Gastroesophageal sphincter (tissue), 4 donors: ENCODE measurements at regions not wholly inside any gene's neighbourhood (a gene's known extent, or its start where the extent isn't known, plus 50 kb on each side); places are given as distances from the start of the nearest gene placed in this dataset.
"Not testable (repeated sequence)": the region's sequence is repeated elsewhere in the genome, so short reads cannot be mapped to it uniquely, and the experiment has no call there.

Experiments
- ATAC-seq: fragments of 150-250 bp; one replicate; pipeline ENCODE4 v1.9.1; 2016; ENCODE audit warnings: mild to moderate bottlenecking, moderate library complexity
- H3K27ac ChIP-seq, 4 donors: fragments of 200-600 bp; sonication (generic) in 3 of 4; 1 replicate in 3 of 4; 2 replicates in 1 of 4; pipeline ENCODE4 v1.5.1; 2016 to 2019
- H3K27me3 ChIP-seq: fragments of 200-600 bp; sonication (generic); one replicate; pipeline ENCODE4 v1.5.1; 2019
- H3K36me3 ChIP-seq, 2 donors: fragments of 200-600 bp; sonication (generic); one replicate each; pipeline ENCODE4 v1.5.1; 2019; ENCODE audit warnings: control low read depth in 1 of 2
- H3K4me1 ChIP-seq, 3 donors: fragments of 200-600 bp; sonication (generic); 1 replicate in 2 of 3; 2 replicates in 1 of 3; pipeline ENCODE4 v1.5.1; 2016 to 2019; ENCODE audit warnings: control low read depth in 2 of 3
- H3K4me3 ChIP-seq, 2 donors: fragments of 200-600 bp; sonication (generic); one replicate each; pipeline ENCODE4 v1.5.1; 2019; ENCODE audit warnings: mild to moderate bottlenecking in 1 of 2, moderate library complexity in 1 of 2
- H3K9me3 ChIP-seq, 3 donors: fragments of 200-600 bp; sonication (generic); one replicate each; pipeline ENCODE4 v1.5.1; 2017 to 2019; ENCODE audit warnings: control low read depth in 2 of 3
- EP300 ChIP-seq: sonication (generic); formaldehyde crosslinking; IDR thresholded peaks from one replicate; pipeline ENCODE4 v1.6.1; 2017; ENCODE audit warnings: antibody characterized with exemption, mild to moderate bottlenecking
- POLR2A ChIP-seq, 2 donors: fragments of 450-650 bp; IDR thresholded peaks; one replicate each; pipeline ENCODE4 v1.6.1; 2017; ENCODE audit warnings: antibody characterized with exemption in 2 of 2, mild to moderate bottlenecking in 2 of 2, moderate library complexity in 1 of 2
- POLR2AphosphoS5 ChIP-seq: sonication (generic); formaldehyde crosslinking; IDR thresholded peaks from one replicate; pipeline ENCODE4 v1.6.1; 2017; ENCODE audit warnings: antibody characterized with exemption
- WGBS, 2 donors: methylation state at CpG; one replicate each; pipeline ENCODE4 v1.1.5; 2018; ENCODE audit warnings: low coverage in 1 of 2; 5-methylcytosine and 5-hydroxymethylcytosine counted together
- TF ChIP-seq, protein P1 (sequence below), 4 experiments: fragments of 200-600 bp in 2 of 4; fragments of 450-650 bp in 2 of 4; sonication (generic) in 1 of 4; IDR thresholded peaks; one replicate each; pipeline ENCODE4 v1.5.1; 2017 to 2019; ENCODE audit warnings: antibody characterized with exemption in 4 of 4, mild to moderate bottlenecking in 2 of 4, moderate library complexity in 2 of 4

DNA sequence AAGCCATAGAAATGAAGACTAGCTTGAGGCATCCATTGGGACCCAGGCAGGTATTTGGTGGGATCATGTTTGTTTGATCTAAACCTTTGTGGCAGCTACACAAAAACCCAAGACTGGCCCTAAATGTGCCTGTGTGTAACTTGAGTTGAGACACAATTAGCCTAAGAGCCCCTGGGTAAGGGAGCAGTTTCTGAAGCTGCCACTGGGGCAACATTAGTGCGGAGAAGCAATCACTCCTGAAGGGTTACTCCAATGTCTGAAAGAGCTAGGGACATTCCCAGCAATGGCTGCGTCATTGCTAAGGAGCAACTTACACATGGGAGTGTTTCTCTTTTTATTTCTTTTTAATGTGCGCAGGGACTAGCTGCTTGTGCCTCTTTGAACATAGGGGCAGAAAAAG lies 67.9 kb upstream of the EEF1E1 start:
- Histone ChIP-seq H3K4me3 (no peak overlapping the region), H3K36me3 (no peaks in the 10 kb centered on the region), H3K27ac (no peak overlapping the region), H3K4me1 (no peaks in the 10 kb centered on the region), H3K9me3 (no peaks in the 10 kb centered on the region), H3K27me3 (peaks cover 4% of the 10 kb centered on the region)
- TF ChIP-seq POLR2AphosphoS5, result no peak
- TF ChIP-seq, protein P1, sequence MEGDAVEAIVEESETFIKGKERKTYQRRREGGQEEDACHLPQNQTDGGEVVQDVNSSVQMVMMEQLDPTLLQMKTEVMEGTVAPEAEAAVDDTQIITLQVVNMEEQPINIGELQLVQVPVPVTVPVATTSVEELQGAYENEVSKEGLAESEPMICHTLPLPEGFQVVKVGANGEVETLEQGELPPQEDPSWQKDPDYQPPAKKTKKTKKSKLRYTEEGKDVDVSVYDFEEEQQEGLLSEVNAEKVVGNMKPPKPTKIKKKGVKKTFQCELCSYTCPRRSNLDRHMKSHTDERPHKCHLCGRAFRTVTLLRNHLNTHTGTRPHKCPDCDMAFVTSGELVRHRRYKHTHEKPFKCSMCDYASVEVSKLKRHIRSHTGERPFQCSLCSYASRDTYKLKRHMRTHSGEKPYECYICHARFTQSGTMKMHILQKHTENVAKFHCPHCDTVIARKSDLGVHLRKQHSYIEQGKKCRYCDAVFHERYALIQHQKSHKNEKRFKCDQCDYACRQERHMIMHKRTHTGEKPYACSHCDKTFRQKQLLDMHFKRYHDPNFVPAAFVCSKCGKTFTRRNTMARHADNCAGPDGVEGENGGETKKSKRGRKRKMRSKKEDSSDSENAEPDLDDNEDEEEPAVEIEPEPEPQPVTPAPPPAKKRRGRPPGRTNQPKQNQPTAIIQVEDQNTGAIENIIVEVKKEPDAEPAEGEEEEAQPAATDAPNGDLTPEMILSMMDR (IDR thresholded peaks at IDR 0.05), result no peak
- no peak for TF ChIP-seq EP300
- no peak for TF ChIP-seq POLR2A (IDR thresholded peaks at IDR 0.05)
- no peak for ATAC-seq
- WGBS, 2 donors, result 92 to 93% methylated on average over 2 to 3 of the region's 3 CpGs

DNA sequence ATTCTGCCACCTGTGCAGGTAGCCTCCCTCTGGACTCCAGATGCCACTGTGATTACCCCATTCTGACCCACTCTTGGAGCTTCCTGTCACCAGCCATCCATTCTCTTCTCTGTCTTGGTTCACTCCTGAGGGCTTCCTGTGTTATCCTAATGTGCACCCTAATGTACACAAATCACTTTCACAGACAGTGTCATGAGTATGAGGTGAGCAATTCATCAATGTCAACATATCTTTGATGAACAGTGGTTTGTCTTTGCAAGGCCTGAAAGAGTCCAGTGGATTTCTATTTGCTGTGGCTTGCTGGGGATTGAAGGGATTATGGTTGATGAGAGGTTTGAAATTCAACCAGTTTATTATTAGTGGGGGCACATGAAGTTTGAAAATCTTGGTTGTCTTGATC lies 63.8 kb upstream of the EEF1E1 start:
- no peak overlapping the region for H3K27ac ChIP-seq

DNA sequence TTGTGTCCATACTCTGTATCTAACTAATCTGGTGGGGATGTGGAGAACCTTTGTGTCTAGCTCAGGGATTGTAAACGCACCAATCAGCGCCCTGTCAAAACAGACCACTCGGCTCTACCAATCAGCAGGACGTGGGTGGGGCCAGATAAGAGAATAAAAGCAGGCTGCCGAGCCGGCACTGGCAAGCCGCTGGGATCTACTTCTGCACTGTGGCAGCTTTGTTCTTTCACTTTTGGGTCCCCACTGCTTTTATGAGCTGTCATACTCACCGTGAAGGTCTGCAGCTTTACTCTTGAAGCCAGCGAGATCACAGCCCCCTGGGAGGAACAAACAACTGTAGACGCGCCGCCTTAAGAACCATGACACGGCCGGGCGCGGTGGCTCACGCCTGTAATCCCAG lies 62.7 kb upstream of the EEF1E1 start:
- not testable (repeated sequence) for ATAC-seq, H3K27me3 ChIP-seq, H3K36me3 ChIP-seq, H3K4me1 ChIP-seq, H3K4me3 ChIP-seq, H3K27ac ChIP-seq, H3K9me3 ChIP-seq
- no CpG with 5 or more reads among the region's 17 CpGs for WGBS, 2 donors

More for the DNA sequence above, 63.8 kb upstream of the EEF1E1 start:
- no peaks in the 10 kb centered on the region for H3K36me3 ChIP-seq
- no peaks in the 10 kb centered on the region for H3K4me1 ChIP-seq
- H3K9me3 ChIP-seq, result no peaks in the 10 kb centered on the region
- no peak overlapping the region for H3K4me3 ChIP-seq
- no peak for ATAC-seq
- TF ChIP-seq, protein P1 (IDR thresholded peaks at IDR 0.05), result no peak
- TF ChIP-seq EP300 (no peak), POLR2A (IDR thresholded peaks at IDR 0.05) (no peak), POLR2AphosphoS5 (no peak)
- H3K27me3 ChIP-seq, result no peaks in the 10 kb centered on the region

DNA sequence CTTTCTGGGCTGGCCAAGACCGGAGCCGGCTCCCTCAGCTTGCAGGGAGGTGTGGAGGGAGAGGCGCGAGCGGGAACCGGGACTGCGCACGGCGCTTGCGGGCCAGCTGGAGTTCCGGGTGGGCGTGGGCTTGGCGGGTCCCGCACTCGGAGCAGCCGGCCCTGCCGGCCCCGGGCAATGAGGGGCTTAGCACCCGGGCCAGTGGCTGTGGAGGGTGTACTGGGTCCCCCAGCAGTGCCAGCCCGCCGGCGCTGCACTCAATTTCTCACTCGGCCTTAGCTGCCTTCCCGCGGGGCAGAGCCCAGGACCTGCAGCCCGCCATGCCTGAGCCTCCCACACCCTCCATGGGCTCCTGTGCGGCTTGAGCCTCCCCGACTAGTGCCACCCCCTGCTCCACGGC lies 61.9 kb upstream of the EEF1E1 start:
- not testable (repeated sequence) for H3K4me1 ChIP-seq, H3K27me3 ChIP-seq, ATAC-seq, H3K36me3 ChIP-seq, H3K9me3 ChIP-seq, H3K4me3 ChIP-seq, H3K27ac ChIP-seq
- WGBS, 2 donors, result no CpG with 5 or more reads among the region's 29 CpGs

DNA sequence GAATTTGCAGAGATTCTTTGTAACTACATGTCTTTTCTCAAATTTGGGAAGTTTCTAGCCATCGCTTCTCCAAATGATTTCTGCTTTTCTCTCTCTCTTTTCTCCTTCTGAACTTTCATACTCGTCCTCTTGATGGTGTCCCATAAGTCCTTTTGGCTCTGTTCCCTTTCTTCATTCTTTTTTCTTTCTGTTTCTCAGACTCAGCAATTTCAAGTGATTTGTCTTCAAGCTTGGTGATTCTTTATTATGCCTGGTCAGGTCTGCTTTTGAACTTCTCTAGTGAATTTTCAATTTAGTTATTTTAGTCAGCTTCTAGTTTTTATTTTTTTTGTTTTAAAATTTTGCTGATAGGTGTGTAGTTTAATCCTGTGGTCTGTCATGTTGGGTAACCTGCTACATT lies 57.6 kb upstream of the EEF1E1 start:
- Histone ChIP-seq H3K9me3 (no peaks in the 10 kb centered on the region), H3K4me1 (no peaks in the 10 kb centered on the region), H3K36me3 (no peaks in the 10 kb centered on the region), H3K27ac (no peak overlapping the region), H3K27me3 (no peaks in the 10 kb centered on the region), H3K4me3 (no peak overlapping the region)
- WGBS, 2 donors, result 54 to 59% methylated on average over 2 of the region's 2 CpGs
- TF ChIP-seq EP300 (no peak), POLR2A (IDR thresholded peaks at IDR 0.05) (no peak), POLR2AphosphoS5 (no peak)
- TF ChIP-seq, protein P1 (IDR thresholded peaks at IDR 0.05), result no peak
- ATAC-seq, result no peak

DNA sequence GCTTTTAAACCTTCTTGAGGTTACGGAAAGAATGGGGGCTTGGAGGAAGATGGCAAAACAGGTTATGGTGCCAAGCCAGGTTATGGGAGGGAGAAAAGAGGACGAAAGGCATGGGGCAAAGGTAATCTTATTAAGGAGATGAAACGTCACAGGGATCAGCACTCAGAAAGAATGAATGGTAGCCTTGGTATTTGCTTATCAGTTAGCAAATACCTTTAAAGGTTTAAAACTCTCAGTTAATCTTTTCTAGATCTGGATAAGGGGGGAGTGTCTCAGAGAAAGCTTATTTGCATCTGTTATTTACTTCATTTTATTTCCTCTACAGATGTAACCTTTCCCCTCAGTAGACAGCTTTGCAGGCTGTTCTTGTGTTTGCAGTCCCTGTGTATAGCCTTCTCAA lies 55.5 kb upstream of the EEF1E1 start:
- WGBS, 2 donors, result 33 to 53% methylated on average over 3 of the region's 3 CpGs
- Histone ChIP-seq H3K27me3 (no peaks in the 10 kb centered on the region), H3K4me3 (no peak overlapping the region), H3K27ac (no peak overlapping the region), H3K9me3 (no peaks in the 10 kb centered on the region), H3K36me3 (no peaks in the 10 kb centered on the region), H3K4me1 (no peaks in the 10 kb centered on the region)
- TF ChIP-seq, protein P1 (IDR thresholded peaks at IDR 0.05), result no peak
- TF ChIP-seq POLR2AphosphoS5, result no peak
- TF ChIP-seq POLR2A (IDR thresholded peaks at IDR 0.05), result no peak
- no peak for TF ChIP-seq EP300
- no peak for ATAC-seq
